ENCODE measurements at regions not wholly inside any gene's neighbourhood (a gene's known extent, or its start where the extent isn't known, plus 50 kb on each side); places are given as distances from the start of the nearest gene placed in this dataset.

- POLR2A ChIA-PET, result no interaction called here
- 12% methylated on average over 1 of the region's 1 CpG for WGBS (ENCODE audit: low lambda C conversion rate)
- Histone ChIP-seq H3K79me2 (ENCODE audit: insufficient read depth) (no peaks in the 10 kb centered on the region), H3K9me2 (no peaks in the 10 kb centered on the region), H2AFZ (ENCODE audit: low read depth) (no peak overlapping the region), H3K4me1 (ENCODE audit: control insufficient read depth in 1 of 2, insufficient read depth in 2 of 2, low read depth in 1 of 2, low read length in 1 of 2) (no peaks in the 10 kb centered on the region), H3K9ac (no peak overlapping the region), H3F3A (replicated peaks; ENCODE audit: insufficient read depth) (no peaks in the 10 kb centered on the region), H3K27ac (ENCODE audit: low read depth in 2 of 2, low read length in 1 of 2) (no peak overlapping the region), H3K36me3 (replicated peaks in 1 of 2; ENCODE audit: control insufficient read depth in 1 of 2, insufficient read depth in 2 of 2, low read length in 1 of 2) (no peaks in the 10 kb centered on the region), H3K9me3 (no peaks in the 10 kb centered on the region), H3K4me3 (ENCODE audit: low read depth in 2 of 2, low read length in 1 of 2) (no peak overlapping the region), H3K4me2 (no peak overlapping the region), H4K20me1 (ENCODE audit: insufficient read depth) (no peaks in the 10 kb centered on the region), H3K27me3 (ENCODE audit: insufficient read depth) (no peaks in the 10 kb centered on the region)
- TF ChIP-seq USF1 (IDR thresholded peaks at IDR 0.05; ENCODE audit: borderline replicate concordance, low read depth), result no peak
- no peak for TF ChIP-seq SMC3 (IDR thresholded peaks at IDR 0.05; ENCODE audit: low read depth, low read length)
- no peak for TF ChIP-seq MEF2A (IDR thresholded peaks at IDR 0.05; ENCODE audit: borderline replicate concordance, low read depth)
- no peak for TF ChIP-seq IRF3 (IDR thresholded peaks at IDR 0.05; ENCODE audit: low read depth, low read length)
- TF ChIP-seq FOXJ3 (CRISPR knock-in tag; IDR thresholded peaks at IDR 0.05), result no peak
- CTCF ChIA-PET, result no interaction called here
- no peak for DNase-seq
These were observed 800.5 kb downstream of the LRFN5 start for GRCh38 chr14:42407153-42407552.

GRCh38 chr14:42391146-42391834, 784.6 kb downstream of the LRFN5 start:
- DNase-seq, result no peak
- H3K27me3 ChIP-seq (ENCODE audit: insufficient read depth), result no peaks in the 10 kb centered on the region
- no peak for TF ChIP-seq SIN3A (IDR thresholded peaks at IDR 0.05; ENCODE audit: borderline replicate concordance, low read depth, low read length)
- no peak for TF ChIP-seq YY1 (IDR thresholded peaks at IDR 0.05; ENCODE audit: low read depth)
- TF ChIP-seq EZH2phosphoT487 (IDR thresholded peaks at IDR 0.05; ENCODE audit: borderline replicate concordance, low read depth), result no peak
- TF ChIP-seq MAX (IDR thresholded peaks at IDR 0.05; ENCODE audit: low read depth), result no peak
- no peak overlapping the region for H2AFZ ChIP-seq (ENCODE audit: low read depth)
- H3K4me3 ChIP-seq (ENCODE audit: low read depth in 2 of 2, low read length in 1 of 2), result no peak overlapping the region
- H3F3A ChIP-seq (replicated peaks; ENCODE audit: insufficient read depth), result no peaks in the 10 kb centered on the region
- H3K4me1 ChIP-seq (ENCODE audit: control insufficient read depth in 1 of 2, insufficient read depth in 2 of 2, low read depth in 1 of 2, low read length in 1 of 2), result no peaks in the 10 kb centered on the region
- whole genome bisulfite sequencing (ENCODE audit: low lambda C conversion rate), result 1% methylated on average over 3 of the region's 3 CpGs
- H3K9ac ChIP-seq, result no peak overlapping the region
- H3K27ac ChIP-seq (ENCODE audit: low read depth in 2 of 2, low read length in 1 of 2), result no peak overlapping the region
- ChIA-PET CTCF (no interaction called here), POLR2A (no interaction called here)
- no peaks in the 10 kb centered on the region for H3K9me3 ChIP-seq
- H3K9me2 ChIP-seq, result no peaks in the 10 kb centered on the region
- H3K4me2 ChIP-seq, result no peak overlapping the region
- no peaks in the 10 kb centered on the region for H4K20me1 ChIP-seq (ENCODE audit: insufficient read depth)
- H3K79me2 ChIP-seq (ENCODE audit: insufficient read depth), result no peaks in the 10 kb centered on the region
- no peaks in the 10 kb centered on the region for H3K36me3 ChIP-seq (replicated peaks in 1 of 2; ENCODE audit: control insufficient read depth in 1 of 2, insufficient read depth in 2 of 2, low read length in 1 of 2)

GRCh38 chr14:42378880-42379279, 772.2 kb downstream of the LRFN5 start:
- CTCF ChIA-PET, result no interaction called here
- H3K4me1 ChIP-seq (ENCODE audit: control insufficient read depth in 1 of 2, insufficient read depth in 2 of 2, low read depth in 1 of 2, low read length in 1 of 2), result no peaks in the 10 kb centered on the region
- H2AFZ ChIP-seq (ENCODE audit: low read depth), result no peak overlapping the region
- no peaks in the 10 kb centered on the region for H3K36me3 ChIP-seq (replicated peaks in 1 of 2; ENCODE audit: control insufficient read depth in 1 of 2, insufficient read depth in 2 of 2, low read length in 1 of 2)
- H3K9ac ChIP-seq, result no peak overlapping the region
- no peak for DNase-seq
- H3K9me3 ChIP-seq, result no peaks in the 10 kb centered on the region
- H3K79me2 ChIP-seq (ENCODE audit: insufficient read depth), result no peaks in the 10 kb centered on the region
- H3K4me3 ChIP-seq (ENCODE audit: low read depth in 2 of 2, low read length in 1 of 2), result no peak overlapping the region
- no peaks in the 10 kb centered on the region for H3F3A ChIP-seq (replicated peaks; ENCODE audit: insufficient read depth)
- no CpG with 5 or more reads among the region's 4 CpGs for WGBS (ENCODE audit: low lambda C conversion rate)
- no peak overlapping the region for H3K4me2 ChIP-seq
- H3K27me3 ChIP-seq (ENCODE audit: insufficient read depth), result no peaks in the 10 kb centered on the region
- H3K27ac ChIP-seq (ENCODE audit: low read depth in 2 of 2, low read length in 1 of 2), result no peak overlapping the region
- POLR2A ChIA-PET, result no interaction called here
- H4K20me1 ChIP-seq (ENCODE audit: insufficient read depth), result no peaks in the 10 kb centered on the region
- no peaks in the 10 kb centered on the region for H3K9me2 ChIP-seq
- TF ChIP-seq CTCF (IDR thresholded peaks at IDR 0.05), result no peak
- TF ChIP-seq RCOR1 (IDR thresholded peaks at IDR 0.05; ENCODE audit: low read length), result no peak
- no peak for TF ChIP-seq REST (IDR thresholded peaks at IDR 0.05; ENCODE audit: low read depth, low read length)
- no peak for TF ChIP-seq RFX5 (IDR thresholded peaks at IDR 0.05; ENCODE audit: low read length)

Data from SK-N-SH (cell line).